ENCODE measurements at regions not wholly inside any gene's neighbourhood (a gene's known extent, or its start where the extent isn't known, plus 50 kb on each side); places are given as distances from the start of the nearest gene placed in this dataset.
"Not testable (repeated sequence)": the region's sequence is repeated elsewhere in the genome, so short reads cannot be mapped to it uniquely, and the experiment has no call there.

GRCh38 chr3:40895109-40895508 lies 304.2 kb upstream of the CTNNB1 start:
- DNase-seq (ENCODE audit: low read depth in 2 of 2), result no peak

- no peak for DNase-seq (ENCODE audit: low read depth in 2 of 2)
Measured at GRCh38 chr3:40899286-40899712, 300.0 kb upstream of the CTNNB1 start.

- no peak for DNase-seq (ENCODE audit: low read depth in 2 of 2)
Measured at GRCh38 chr3:40901298-40901697, 298.0 kb upstream of the CTNNB1 start.

- no peak for DNase-seq (ENCODE audit: low read depth in 2 of 2)
Measured at GRCh38 chr3:40901796-40902195, 297.5 kb upstream of the CTNNB1 start.

- DNase-seq (ENCODE audit: low read depth in 2 of 2), result not testable (repeated sequence)
Measured at GRCh38 chr3:40907907-40908465, 291.3 kb upstream of the CTNNB1 start.

GRCh38 chr3:40908612-40909011 lies 290.7 kb upstream of the CTNNB1 start:
- DNase-seq (ENCODE audit: low read depth in 2 of 2), result no peak

- no peak for DNase-seq (ENCODE audit: low read depth in 2 of 2)
Measured at GRCh38 chr3:40911264-40911663, 288.0 kb upstream of the CTNNB1 start.

- DNase-seq (ENCODE audit: low read depth in 2 of 2), result no peak
Measured at GRCh38 chr3:40911928-40912327, 287.4 kb upstream of the CTNNB1 start.

- DNase-seq (ENCODE audit: low read depth in 2 of 2), result no peak
Measured at GRCh38 chr3:40912461-40912860, 286.8 kb upstream of the CTNNB1 start.

GRCh38 chr3:40913192-40913591 lies 286.1 kb upstream of the CTNNB1 start:
- no peak for DNase-seq (ENCODE audit: low read depth in 2 of 2)

- no peak for DNase-seq (ENCODE audit: low read depth in 2 of 2)
Measured at GRCh38 chr3:40913641-40914040, 285.7 kb upstream of the CTNNB1 start.

- DNase-seq (ENCODE audit: low read depth in 2 of 2), result no peak
Measured at GRCh38 chr3:40914475-40914874, 284.8 kb upstream of the CTNNB1 start.

- no peak for DNase-seq (ENCODE audit: low read depth in 2 of 2)
Measured at GRCh38 chr3:40915346-40915865, 283.9 kb upstream of the CTNNB1 start.

GRCh38 chr3:40920041-40920440 lies 279.3 kb upstream of the CTNNB1 start:
- no peak for DNase-seq (ENCODE audit: low read depth in 2 of 2)

GRCh38 chr3:40921251-40921650 lies 278.1 kb upstream of the CTNNB1 start:
- DNase-seq (ENCODE audit: low read depth in 2 of 2), result no peak

- DNase-seq (ENCODE audit: low read depth in 2 of 2), result no peak
Measured at GRCh38 chr3:40923143-40923542, 276.2 kb upstream of the CTNNB1 start.

- DNase-seq (ENCODE audit: low read depth in 2 of 2), result no peak
Measured at GRCh38 chr3:40923651-40924050, 275.7 kb upstream of the CTNNB1 start.

- DNase-seq (ENCODE audit: low read depth in 2 of 2), result no peak
Measured at GRCh38 chr3:40924559-40925141, 274.7 kb upstream of the CTNNB1 start.

GRCh38 chr3:40925231-40925630 lies 274.1 kb upstream of the CTNNB1 start:
- no peak for DNase-seq (ENCODE audit: low read depth in 2 of 2)

- no peak for DNase-seq (ENCODE audit: low read depth in 2 of 2)
Measured at GRCh38 chr3:40930131-40930538, 269.2 kb upstream of the CTNNB1 start.

GRCh38 chr3:40930756-40931155 lies 268.5 kb upstream of the CTNNB1 start:
- no peak for DNase-seq (ENCODE audit: low read depth in 2 of 2)

- no peak for DNase-seq (ENCODE audit: low read depth in 2 of 2)
Measured at GRCh38 chr3:40938591-40938990, 260.7 kb upstream of the CTNNB1 start.

GRCh38 chr3:40939030-40939740 lies 260.1 kb upstream of the CTNNB1 start:
- DNase-seq (ENCODE audit: low read depth in 2 of 2), result no peak
